Lower leg skin (tissue), 3 donors: ENCODE measurements at regions not wholly inside any gene's neighbourhood (a gene's known extent, or its start where the extent isn't known, plus 50 kb on each side); places are given as distances from the start of the nearest gene placed in this dataset.
"Not testable (repeated sequence)": the region's sequence is repeated elsewhere in the genome, so short reads cannot be mapped to it uniquely, and the experiment has no call there.

Experiments
- POLR2A ChIP-seq, 2 donors: fragments of 450-650 bp; IDR thresholded peaks; one replicate each; pipeline ENCODE4 v1.6.1; 2016 to 2017; ENCODE audit warnings: antibody characterized with exemption in 2 of 2, mild to moderate bottlenecking in 1 of 2, moderate library complexity in 1 of 2
- TF ChIP-seq, protein P1 (sequence below), 3 donors: fragments of 450-650 bp; IDR thresholded peaks; one replicate each; pipeline ENCODE4 v1.5.1; 2016; ENCODE audit warnings: antibody characterized with exemption in 3 of 3, mild to moderate bottlenecking in 3 of 3, moderate library complexity in 2 of 3

DNA sequence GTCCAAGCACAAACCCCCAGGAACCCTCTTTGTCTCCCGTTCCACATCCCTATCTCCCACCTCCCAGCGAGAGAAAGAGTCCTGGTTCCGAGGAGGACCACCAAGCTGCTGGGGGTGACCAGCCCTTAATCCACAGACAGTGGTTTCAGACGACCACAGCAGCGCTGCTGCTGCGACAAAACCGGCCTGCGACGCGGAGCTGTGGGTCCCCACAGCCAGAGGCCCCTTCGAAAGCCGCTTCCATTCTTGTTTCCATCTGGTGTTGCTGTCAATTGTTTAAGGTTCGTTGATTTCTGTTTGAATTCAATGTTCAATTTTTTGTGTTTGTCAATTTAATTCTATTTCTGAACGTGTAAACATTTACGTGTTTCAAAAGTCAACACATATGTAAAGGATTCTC, 177.5 kb upstream of the FOXD4L5 start:
- TF ChIP-seq POLR2A (IDR thresholded peaks at IDR 0.05) = not testable (repeated sequence)
- TF ChIP-seq, protein P1, sequence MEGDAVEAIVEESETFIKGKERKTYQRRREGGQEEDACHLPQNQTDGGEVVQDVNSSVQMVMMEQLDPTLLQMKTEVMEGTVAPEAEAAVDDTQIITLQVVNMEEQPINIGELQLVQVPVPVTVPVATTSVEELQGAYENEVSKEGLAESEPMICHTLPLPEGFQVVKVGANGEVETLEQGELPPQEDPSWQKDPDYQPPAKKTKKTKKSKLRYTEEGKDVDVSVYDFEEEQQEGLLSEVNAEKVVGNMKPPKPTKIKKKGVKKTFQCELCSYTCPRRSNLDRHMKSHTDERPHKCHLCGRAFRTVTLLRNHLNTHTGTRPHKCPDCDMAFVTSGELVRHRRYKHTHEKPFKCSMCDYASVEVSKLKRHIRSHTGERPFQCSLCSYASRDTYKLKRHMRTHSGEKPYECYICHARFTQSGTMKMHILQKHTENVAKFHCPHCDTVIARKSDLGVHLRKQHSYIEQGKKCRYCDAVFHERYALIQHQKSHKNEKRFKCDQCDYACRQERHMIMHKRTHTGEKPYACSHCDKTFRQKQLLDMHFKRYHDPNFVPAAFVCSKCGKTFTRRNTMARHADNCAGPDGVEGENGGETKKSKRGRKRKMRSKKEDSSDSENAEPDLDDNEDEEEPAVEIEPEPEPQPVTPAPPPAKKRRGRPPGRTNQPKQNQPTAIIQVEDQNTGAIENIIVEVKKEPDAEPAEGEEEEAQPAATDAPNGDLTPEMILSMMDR (IDR thresholded peaks at IDR 0.05) = not testable (repeated sequence)
